ENCODE measurements at regions not wholly inside any gene's neighbourhood (a gene's known extent, or its start where the extent isn't known, plus 50 kb on each side); places are given as distances from the start of the nearest gene placed in this dataset.

- Histone ChIP-seq H3K36me3 (ENCODE audit: insufficient read depth, low read length) (no peaks in the 10 kb centered on the region), H3K9me3 (ENCODE audit: control insufficient read depth in 1 of 2, low read length in 2 of 2) (no peaks in the 10 kb centered on the region), H3K4me1 (ENCODE audit: insufficient read depth, low read length) (no peaks in the 10 kb centered on the region), H3K27ac (ENCODE audit: low read depth, low read length) (no peak overlapping the region), H3K4me3 (ENCODE audit: low read length in 2 of 2) (no peak overlapping the region), H3K27me3 (ENCODE audit: insufficient read depth, low read length) (no peaks in the 10 kb centered on the region)
- POLR2A ChIA-PET (ENCODE audit: partially characterized antibody), result no interaction called here
- no peaks in the 10 kb centered on the region for H3K4me1 Mint-ChIP-seq
- no peak for DNase-seq
- no peak overlapping the region for H3K4me3 Mint-ChIP-seq
- no peak overlapping the region for H3K27ac Mint-ChIP-seq
- peaks cover 0 to 5% (median 1%) of the 10 kb centered on the region in 8 donors for H3K9me3 Mint-ChIP-seq
- intact Hi-C loops (cut with micrococcal nuclease), result no loop called here
- H3K27me3 Mint-ChIP-seq, result no peaks in the 10 kb centered on the region
- H3K36me3 Mint-ChIP-seq, result no peaks in the 10 kb centered on the region
- CTCF ChIA-PET (ENCODE audit: partially characterized antibody), result no interaction called here
These were observed 724.3 kb downstream of the ARAP2 start for GRCh38 chr4:35520059-35520458.

DNA sequence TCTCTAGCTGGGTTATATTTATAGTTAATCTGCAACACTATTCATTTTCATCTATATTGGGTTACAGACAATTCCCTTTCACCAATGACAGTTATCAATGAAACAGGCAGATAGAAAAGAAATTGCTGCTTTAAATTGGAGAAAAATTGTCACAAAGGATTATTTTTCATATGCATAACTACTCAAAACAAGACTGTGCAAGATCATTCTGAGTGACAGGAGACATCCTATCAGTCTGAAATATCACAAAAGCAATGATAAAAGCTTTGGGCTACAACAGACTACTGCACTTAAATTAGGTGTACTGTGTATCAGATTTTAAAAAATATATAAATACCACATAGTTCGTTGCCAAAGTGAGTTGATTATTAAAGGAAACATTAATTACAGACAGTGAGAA is 722.6 kb downstream of the ARAP2 start:
- no peak overlapping the region for H3K4me3 Mint-ChIP-seq
- peaks cover 0 to 5% (median 1%) of the 10 kb centered on the region in 8 donors for H3K9me3 Mint-ChIP-seq
- H3K27ac ChIP-seq (ENCODE audit: low read depth, low read length), result no peak overlapping the region
- ChIA-PET POLR2A (ENCODE audit: partially characterized antibody) (no interaction called here), CTCF (ENCODE audit: partially characterized antibody) (no interaction called here)
- no peaks in the 10 kb centered on the region for H3K4me1 ChIP-seq (ENCODE audit: insufficient read depth, low read length)
- no peaks in the 10 kb centered on the region for H3K9me3 ChIP-seq (ENCODE audit: control insufficient read depth in 1 of 2, low read length in 2 of 2)
- no peak for DNase-seq
- no peaks in the 10 kb centered on the region for H3K4me1 Mint-ChIP-seq
- no peaks in the 10 kb centered on the region for H3K36me3 ChIP-seq (ENCODE audit: insufficient read depth, low read length)
- intact Hi-C loops (cut with micrococcal nuclease), result no loop called here
- no peaks in the 10 kb centered on the region for H3K27me3 Mint-ChIP-seq
- H3K27me3 ChIP-seq (ENCODE audit: insufficient read depth, low read length), result no peaks in the 10 kb centered on the region
- H3K36me3 Mint-ChIP-seq, result no peaks in the 10 kb centered on the region
- H3K27ac Mint-ChIP-seq, result no peak overlapping the region
- H3K4me3 ChIP-seq (ENCODE audit: low read length in 2 of 2), result no peak overlapping the region

DNA sequence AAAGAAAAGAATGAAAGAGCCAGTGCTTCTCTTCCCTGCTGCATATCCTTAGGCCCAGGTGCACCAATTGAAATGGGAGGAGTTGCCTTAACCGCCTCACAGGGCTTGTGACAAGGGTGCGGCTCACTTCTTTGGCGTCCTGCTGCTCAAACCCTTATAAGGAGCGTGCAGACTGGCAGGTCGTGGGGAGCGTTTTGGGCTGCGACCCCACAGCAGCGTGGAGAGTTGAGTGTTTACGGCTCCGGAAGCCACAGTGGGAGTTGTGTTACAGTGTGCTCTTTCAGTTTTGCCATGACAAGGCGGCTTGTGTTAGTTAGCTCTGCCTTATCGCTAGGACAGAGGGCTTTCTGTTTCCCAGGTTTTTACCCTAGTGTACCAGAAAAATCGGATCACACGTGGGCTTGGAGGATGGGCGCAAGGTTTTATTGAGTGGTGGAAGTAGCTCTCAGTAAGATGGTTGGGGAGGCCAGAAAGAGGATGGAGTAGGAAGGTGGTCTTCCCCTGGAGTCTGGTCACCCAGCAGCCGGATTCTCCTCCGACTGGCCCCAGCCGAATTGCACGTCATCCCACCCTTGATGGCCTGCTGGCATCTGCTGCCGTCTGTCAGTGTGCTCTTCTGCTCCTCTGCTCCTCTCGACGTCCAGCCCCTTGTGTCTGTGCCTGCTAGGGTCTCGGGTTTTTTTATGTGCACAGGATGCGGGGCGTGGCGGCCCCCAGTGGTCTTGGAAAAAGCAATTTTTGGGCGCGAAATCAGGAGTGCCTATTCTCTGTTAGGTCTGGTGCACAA is 718.9 kb downstream of the ARAP2 start:
- intact Hi-C loops (cut with micrococcal nuclease), result no loop called here
- Histone ChIP-seq H3K9me3 (ENCODE audit: control insufficient read depth in 1 of 2, low read length in 2 of 2) (no peaks in the 10 kb centered on the region), H3K4me3 (ENCODE audit: low read length in 2 of 2) (no peak overlapping the region), H3K36me3 (ENCODE audit: insufficient read depth, low read length) (no peaks in the 10 kb centered on the region), H3K4me1 (ENCODE audit: insufficient read depth, low read length) (no peaks in the 10 kb centered on the region), H3K27me3 (ENCODE audit: insufficient read depth, low read length) (no peaks in the 10 kb centered on the region), H3K27ac (ENCODE audit: low read depth, low read length) (no peak overlapping the region)
- Mint-ChIP-seq H3K4me3 (peak overlapping the region in 1 of 8 donors; percentile 47), H3K27ac (peak overlapping the region in 1 of 7 donors; percentile 15), H3K4me1 (no peaks in the 10 kb centered on the region), H3K27me3 (no peaks in the 10 kb centered on the region), H3K36me3 (no peaks in the 10 kb centered on the region), H3K9me3 (peaks cover 0 to 6% (median 2%) of the 10 kb centered on the region in 8 donors)
- POLR2A ChIA-PET (ENCODE audit: partially characterized antibody), result no interaction called here
- CTCF ChIA-PET (ENCODE audit: partially characterized antibody), result no interaction called here
- DNase-seq, result no peak

DNA sequence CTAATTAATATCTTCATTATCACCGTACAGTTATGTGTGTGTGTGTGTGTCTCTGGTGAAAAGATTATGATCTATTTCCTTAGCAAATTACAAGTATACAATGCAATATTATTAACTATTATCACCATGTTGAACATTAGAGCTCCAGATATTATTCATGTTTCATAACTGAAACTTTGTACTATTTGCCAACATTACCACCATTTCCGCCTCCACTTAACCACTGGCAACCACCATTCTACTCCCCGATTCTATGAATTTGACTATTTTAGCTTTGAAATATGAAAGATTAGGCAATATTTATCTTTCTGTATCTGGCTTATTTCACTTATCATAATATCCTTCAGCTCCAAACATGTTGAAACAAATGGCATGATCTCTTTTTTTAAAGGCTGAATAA is 717.9 kb downstream of the ARAP2 start:
- ChIA-PET POLR2A (ENCODE audit: partially characterized antibody) (no interaction called here), CTCF (ENCODE audit: partially characterized antibody) (no interaction called here)
- H3K27ac Mint-ChIP-seq, result no peak overlapping the region
- H3K4me3 Mint-ChIP-seq, result no peak overlapping the region
- DNase-seq, result no peak
- Histone ChIP-seq H3K4me1 (ENCODE audit: insufficient read depth, low read length) (no peaks in the 10 kb centered on the region), H3K27ac (ENCODE audit: low read depth, low read length) (no peak overlapping the region), H3K9me3 (ENCODE audit: control insufficient read depth in 1 of 2, low read length in 2 of 2) (no peaks in the 10 kb centered on the region), H3K36me3 (ENCODE audit: insufficient read depth, low read length) (no peaks in the 10 kb centered on the region), H3K4me3 (ENCODE audit: low read length in 2 of 2) (no peak overlapping the region), H3K27me3 (ENCODE audit: insufficient read depth, low read length) (no peaks in the 10 kb centered on the region)
- peaks cover 0 to 4% (median 1%) of the 10 kb centered on the region in 8 donors for H3K9me3 Mint-ChIP-seq
- no peaks in the 10 kb centered on the region for H3K4me1 Mint-ChIP-seq
- no peaks in the 10 kb centered on the region for H3K27me3 Mint-ChIP-seq
- intact Hi-C loops (cut with micrococcal nuclease), result no loop called here
- H3K36me3 Mint-ChIP-seq, result no peaks in the 10 kb centered on the region

GRCh38 chr4:35534962-35535361 is 709.4 kb downstream of the ARAP2 start:
- no peak overlapping the region for H3K4me3 Mint-ChIP-seq
- no peak overlapping the region for H3K27ac ChIP-seq (ENCODE audit: low read depth, low read length)
- ChIA-PET POLR2A (ENCODE audit: partially characterized antibody) (no interaction called here), CTCF (ENCODE audit: partially characterized antibody) (no interaction called here)
- no peaks in the 10 kb centered on the region for H3K9me3 ChIP-seq (ENCODE audit: control insufficient read depth in 1 of 2, low read length in 2 of 2)
- H3K27me3 ChIP-seq (ENCODE audit: insufficient read depth, low read length), result no peaks in the 10 kb centered on the region
- no peaks in the 10 kb centered on the region for H3K36me3 ChIP-seq (ENCODE audit: insufficient read depth, low read length)
- H3K27me3 Mint-ChIP-seq, result no peaks in the 10 kb centered on the region
- peaks cover 0 to 6% (median 3%) of the 10 kb centered on the region in 8 donors for H3K9me3 Mint-ChIP-seq
- no peak for DNase-seq
- H3K4me1 ChIP-seq (ENCODE audit: insufficient read depth, low read length), result no peaks in the 10 kb centered on the region
- no peaks in the 10 kb centered on the region for H3K4me1 Mint-ChIP-seq
- H3K4me3 ChIP-seq (ENCODE audit: low read length in 2 of 2), result no peak overlapping the region
- intact Hi-C loops (cut with micrococcal nuclease), result no loop called here
- H3K36me3 Mint-ChIP-seq, result no peaks in the 10 kb centered on the region
- H3K27ac Mint-ChIP-seq, result no peak overlapping the region

- CTCF ChIA-PET (ENCODE audit: partially characterized antibody), result no interaction called here
- peaks cover 2 to 9% (median 6%) of the 10 kb centered on the region in 8 donors for H3K9me3 Mint-ChIP-seq
These were observed 705.5 kb downstream of the ARAP2 start for GRCh38 chr4:35538807-35539206.

GRCh38 chr4:35539404-35540055 is 704.8 kb downstream of the ARAP2 start:
- no peaks in the 10 kb centered on the region for H3K27me3 Mint-ChIP-seq
- Histone ChIP-seq H3K36me3 (ENCODE audit: insufficient read depth, low read length) (no peaks in the 10 kb centered on the region), H3K27ac (ENCODE audit: low read depth, low read length) (no peak overlapping the region), H3K4me1 (ENCODE audit: insufficient read depth, low read length) (no peaks in the 10 kb centered on the region), H3K9me3 (ENCODE audit: control insufficient read depth in 1 of 2, low read length in 2 of 2) (no peaks in the 10 kb centered on the region), H3K27me3 (ENCODE audit: insufficient read depth, low read length) (no peaks in the 10 kb centered on the region), H3K4me3 (ENCODE audit: low read length in 2 of 2) (no peak overlapping the region)
- no peaks in the 10 kb centered on the region for H3K4me1 Mint-ChIP-seq
- H3K36me3 Mint-ChIP-seq, result no peaks in the 10 kb centered on the region
- DNase-seq, result no peak
- H3K4me3 Mint-ChIP-seq, result no peak overlapping the region
- H3K27ac Mint-ChIP-seq, result no peak overlapping the region
- H3K9me3 Mint-ChIP-seq, result peaks cover 2 to 11% (median 6%) of the 10 kb centered on the region in 8 donors
- intact Hi-C loops (cut with micrococcal nuclease), result no loop called here
- ChIA-PET CTCF (ENCODE audit: partially characterized antibody) (no interaction called here), POLR2A (ENCODE audit: partially characterized antibody) (no interaction called here)

More at GRCh38 chr4:35538807-35539206, 705.5 kb downstream of the ARAP2 start:
- Mint-ChIP-seq H3K27me3 (no peaks in the 10 kb centered on the region), H3K4me3 (no peak overlapping the region), H3K4me1 (no peaks in the 10 kb centered on the region), H3K27ac (no peak overlapping the region), H3K36me3 (no peaks in the 10 kb centered on the region)
- POLR2A ChIA-PET (ENCODE audit: partially characterized antibody), result no interaction called here
- Histone ChIP-seq H3K27ac (ENCODE audit: low read depth, low read length) (no peak overlapping the region), H3K27me3 (ENCODE audit: insufficient read depth, low read length) (no peaks in the 10 kb centered on the region), H3K9me3 (ENCODE audit: control insufficient read depth in 1 of 2, low read length in 2 of 2) (no peaks in the 10 kb centered on the region), H3K4me3 (ENCODE audit: low read length in 2 of 2) (no peak overlapping the region), H3K4me1 (ENCODE audit: insufficient read depth, low read length) (no peaks in the 10 kb centered on the region), H3K36me3 (ENCODE audit: insufficient read depth, low read length) (no peaks in the 10 kb centered on the region)
- intact Hi-C loops (cut with micrococcal nuclease), result no loop called here
- no peak for DNase-seq
